ENCODE measurements at regions not wholly inside any gene's neighbourhood (a gene's known extent, or its start where the extent isn't known, plus 50 kb on each side); places are given as distances from the start of the nearest gene placed in this dataset.

DNA sequence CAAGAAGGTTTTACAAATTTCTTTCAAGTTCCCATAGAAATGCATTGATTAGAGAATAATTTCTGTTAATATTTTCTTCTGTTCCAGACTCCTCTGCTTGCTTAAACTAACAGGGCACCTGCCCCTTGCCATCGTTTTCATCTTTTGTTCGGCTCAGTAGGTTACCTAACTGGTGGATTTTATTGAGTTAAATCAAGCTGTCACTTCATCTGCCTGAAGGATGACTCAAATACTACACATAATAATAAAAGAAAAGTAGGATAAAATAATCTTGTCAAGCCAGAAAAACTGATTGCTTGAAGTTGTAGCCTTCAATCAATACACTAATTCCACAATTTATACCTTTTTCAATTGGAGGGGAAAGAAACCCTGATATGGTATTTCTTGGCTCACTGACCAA lies 234.0 kb downstream of the NR4A2 start:
- 68 to 79% methylated on average over 2 of the region's 2 CpGs for WGBS, 2 donors (ENCODE audit: low coverage in 1 of 2)
- no peak overlapping the region for H3K4me3 ChIP-seq
- no peaks in the 10 kb centered on the region for H3K9me3 ChIP-seq
- in situ Hi-C loops (cut with MboI; ENCODE audit: low pct_ligation_motif_present in 1 of 4, low pct_unique_long_range_greater_than_20kb in 1 of 4, low sequenced_read_pairs in 3 of 4) (no loop called here), intact Hi-C loops (cut with DNase I; ENCODE audit: low total_unique reads) (no loop called here)
- no peaks in the 10 kb centered on the region for H3K27me3 ChIP-seq
- TF ChIP-seq POLR2AphosphoS5 (IDR thresholded peaks at IDR 0.05) = no peak
- TF ChIP-seq EP300 (IDR thresholded peaks at IDR 0.05; ENCODE audit: low read depth) = no peak
- TF ChIP-seq POLR2A (IDR thresholded peaks at IDR 0.05) = no peak
- TF ChIP-seq, protein P1, sequence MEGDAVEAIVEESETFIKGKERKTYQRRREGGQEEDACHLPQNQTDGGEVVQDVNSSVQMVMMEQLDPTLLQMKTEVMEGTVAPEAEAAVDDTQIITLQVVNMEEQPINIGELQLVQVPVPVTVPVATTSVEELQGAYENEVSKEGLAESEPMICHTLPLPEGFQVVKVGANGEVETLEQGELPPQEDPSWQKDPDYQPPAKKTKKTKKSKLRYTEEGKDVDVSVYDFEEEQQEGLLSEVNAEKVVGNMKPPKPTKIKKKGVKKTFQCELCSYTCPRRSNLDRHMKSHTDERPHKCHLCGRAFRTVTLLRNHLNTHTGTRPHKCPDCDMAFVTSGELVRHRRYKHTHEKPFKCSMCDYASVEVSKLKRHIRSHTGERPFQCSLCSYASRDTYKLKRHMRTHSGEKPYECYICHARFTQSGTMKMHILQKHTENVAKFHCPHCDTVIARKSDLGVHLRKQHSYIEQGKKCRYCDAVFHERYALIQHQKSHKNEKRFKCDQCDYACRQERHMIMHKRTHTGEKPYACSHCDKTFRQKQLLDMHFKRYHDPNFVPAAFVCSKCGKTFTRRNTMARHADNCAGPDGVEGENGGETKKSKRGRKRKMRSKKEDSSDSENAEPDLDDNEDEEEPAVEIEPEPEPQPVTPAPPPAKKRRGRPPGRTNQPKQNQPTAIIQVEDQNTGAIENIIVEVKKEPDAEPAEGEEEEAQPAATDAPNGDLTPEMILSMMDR (IDR thresholded peaks at IDR 0.05) = no peak
- no peaks in the 10 kb centered on the region for H3K36me3 ChIP-seq
- H3K4me1 ChIP-seq = no peaks in the 10 kb centered on the region
- H3K27ac ChIP-seq = no peak overlapping the region
- DNase-seq = no peak

GRCh38 chr2:156088587-156088986 lies 243.9 kb downstream of the NR4A2 start:
- 73 to 79% methylated on average over 3 to 5 of the region's 5 CpGs for WGBS, 2 donors (ENCODE audit: low coverage in 1 of 2)

DNA sequence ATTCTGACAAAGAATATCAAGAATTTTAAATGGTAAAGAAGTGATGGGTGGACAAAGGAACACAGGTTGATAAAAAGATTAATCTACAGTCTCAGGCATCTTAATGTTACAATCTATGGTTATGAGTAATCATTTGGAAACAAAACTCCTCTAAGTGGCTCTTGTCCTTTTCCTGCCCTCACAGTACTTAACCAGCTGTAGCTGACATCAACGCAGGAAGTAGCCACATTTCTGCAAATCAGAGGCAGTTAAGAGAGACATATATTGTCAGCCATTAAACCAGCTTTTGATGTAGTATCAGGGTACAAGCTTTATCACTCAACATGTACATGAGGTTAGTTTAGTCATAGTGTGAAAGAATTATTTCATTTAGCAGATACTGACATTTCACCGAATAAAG lies 244.6 kb downstream of the NR4A2 start:
- no peak overlapping the region for H3K4me3 ChIP-seq
- no peaks in the 10 kb centered on the region for H3K36me3 ChIP-seq
- 71 to 82% methylated on average over 1 to 2 of the region's 2 CpGs for WGBS, 2 donors (ENCODE audit: low coverage in 1 of 2)
- no peaks in the 10 kb centered on the region for H3K27me3 ChIP-seq
- H3K27ac ChIP-seq = no peak overlapping the region
- intact Hi-C loops (cut with DNase I; ENCODE audit: low total_unique reads) (no loop called here), in situ Hi-C loops (cut with MboI; ENCODE audit: low pct_ligation_motif_present in 1 of 4, low pct_unique_long_range_greater_than_20kb in 1 of 4, low sequenced_read_pairs in 3 of 4) (no loop called here)
- DNase-seq = no peak
- H3K4me1 ChIP-seq = no peaks in the 10 kb centered on the region
- TF ChIP-seq, protein P1 (IDR thresholded peaks at IDR 0.05) = no peak
- TF ChIP-seq POLR2A (IDR thresholded peaks at IDR 0.05) (no peak), EP300 (IDR thresholded peaks at IDR 0.05; ENCODE audit: low read depth) (no peak), POLR2AphosphoS5 (IDR thresholded peaks at IDR 0.05) (no peak)
- H3K9me3 ChIP-seq = no peaks in the 10 kb centered on the region

More at GRCh38 chr2:156088587-156088986, 243.9 kb downstream of the NR4A2 start:
- H3K27ac ChIP-seq = no peak overlapping the region
- no peaks in the 10 kb centered on the region for H3K36me3 ChIP-seq
- no peak for TF ChIP-seq POLR2AphosphoS5 (IDR thresholded peaks at IDR 0.05)
- no peak for TF ChIP-seq EP300 (IDR thresholded peaks at IDR 0.05; ENCODE audit: low read depth)
- no peak for TF ChIP-seq POLR2A (IDR thresholded peaks at IDR 0.05)
- TF ChIP-seq, protein P1 (IDR thresholded peaks at IDR 0.05) = no peak
- no peaks in the 10 kb centered on the region for H3K27me3 ChIP-seq
- no peaks in the 10 kb centered on the region for H3K9me3 ChIP-seq
- intact Hi-C loops (cut with DNase I; ENCODE audit: low total_unique reads) (no loop called here), in situ Hi-C loops (cut with MboI; ENCODE audit: low pct_ligation_motif_present in 1 of 4, low pct_unique_long_range_greater_than_20kb in 1 of 4, low sequenced_read_pairs in 3 of 4) (no loop called here)
- DNase-seq = no peak
- H3K4me1 ChIP-seq = no peaks in the 10 kb centered on the region
- H3K4me3 ChIP-seq = no peak overlapping the region

DNA sequence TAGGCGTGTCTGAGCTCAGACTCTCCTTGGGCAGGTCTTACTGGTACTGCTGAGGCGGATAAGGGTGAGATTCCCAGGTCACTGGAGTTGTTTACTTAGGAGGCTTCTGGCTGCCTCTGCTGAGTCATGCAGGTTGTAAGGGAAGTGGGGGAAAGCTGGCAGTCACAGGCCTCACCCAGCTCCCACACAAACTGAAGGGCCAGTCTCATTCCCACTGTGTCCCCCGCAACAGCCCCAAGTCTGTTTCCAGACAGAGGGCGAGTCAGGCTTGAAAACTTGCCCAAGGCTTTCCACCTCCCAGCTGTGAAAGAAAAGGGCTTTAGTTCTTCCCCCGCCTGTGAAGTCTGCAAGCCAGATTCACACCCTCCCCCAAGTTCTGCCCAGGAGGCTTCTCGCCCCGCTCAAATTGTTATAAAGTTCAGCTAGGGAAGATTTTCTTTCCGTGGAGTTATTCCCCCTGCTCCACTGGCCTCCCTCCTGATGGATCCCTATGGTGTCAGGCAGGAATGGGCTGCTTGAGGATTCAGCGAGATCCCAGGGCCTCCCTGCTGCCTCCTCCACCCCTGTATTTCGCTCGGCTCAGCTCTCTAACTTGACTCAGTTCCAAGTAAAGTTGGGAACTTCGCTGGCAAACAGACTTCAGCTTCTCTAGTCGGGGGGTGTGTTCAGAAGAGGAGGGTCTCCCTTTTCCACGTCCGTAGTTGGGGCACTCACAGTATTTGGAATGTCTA lies 248.6 kb downstream of the NR4A2 start:
- TF ChIP-seq EP300 (IDR thresholded peaks at IDR 0.05; ENCODE audit: low read depth) (no peak), POLR2AphosphoS5 (IDR thresholded peaks at IDR 0.05) (no peak)
- WGBS, 2 donors (ENCODE audit: low coverage in 1 of 2) = 80% methylated on average over 1 to 15 of the region's 15 CpGs

More for the DNA sequence above, 248.6 kb downstream of the NR4A2 start:
- H3K27me3 ChIP-seq = no peaks in the 10 kb centered on the region
- in situ Hi-C loops (cut with MboI; ENCODE audit: low pct_ligation_motif_present in 1 of 4, low pct_unique_long_range_greater_than_20kb in 1 of 4, low sequenced_read_pairs in 3 of 4) = no loop called here
- H3K36me3 ChIP-seq = no peaks in the 10 kb centered on the region
- no peaks in the 10 kb centered on the region for H3K4me1 ChIP-seq
- DNase-seq = peak; percentile 7
- no peak overlapping the region for H3K4me3 ChIP-seq
- H3K9me3 ChIP-seq = peaks cover 0 to 3% of the 10 kb centered on the region in 2 donors
- H3K27ac ChIP-seq = no peak overlapping the region
- intact Hi-C loops (cut with DNase I; ENCODE audit: low total_unique reads) = no loop called here
